HCT116 (cell line): ENCODE measurements at regions not wholly inside any gene's neighbourhood (a gene's known extent, or its start where the extent isn't known, plus 50 kb on each side); places are given as distances from the start of the nearest gene placed in this dataset.

Experiments
- ATAC-seq: fragments of 200-7000 bp; cut with Tn5 transposase; 2 replicates; pipeline ENCODE4 v1.9.1; 2020; ENCODE audit warnings: mild to moderate bottlenecking, moderate library complexity
- BruUV-seq: library from RNA; stranded (reverse); fragments of 400-500 nt; replicated peaks from 2 replicates; lab custom pipeline; 2021; lab: Mats Ljungman, UMichigan
- CTCF ChIA-PET: fragments of 300-600 bp; sonication (Branson Sonifier 250); formaldehyde crosslinking; loops from one replicate; lab custom pipeline; 2021; ENCODE audit warnings: antibody characterized with exemption; lab: Charles Lee
- POLR2A ChIA-PET: fragments of 300-600, 350-600 bp; sonication (Branson Sonifier 250); formaldehyde crosslinking; loops from one replicate; lab custom pipeline; 2021; ENCODE audit warnings: antibody characterized with exemption; lab: Charles Lee
- RAD21 ChIA-PET, 2 experiments: fragments of 300-600 bp; sonication (Branson Sonifier 250); formaldehyde crosslinking; loops; one replicate each; lab custom pipeline; 2023; ENCODE audit warnings: low total read pairs in 2 of 2; ENCODE audit not compliant: uncharacterized antibody in 2 of 2, unreplicated experiment in 2 of 2, low non-redundant PET in 1 of 2; lab: Charles Lee
- DNase-seq: peaks from one replicate; pipeline ENCODE4 v3.0.0-alpha.2; 2010; ENCODE audit warnings: low read depth, low spot score
- H2AFZ ChIP-seq: fragments of 200-600 bp; shearing (Covaris generic), sonication (generic); 2 replicates; pipeline ENCODE4 v1.6.1; 2017; ENCODE audit warnings: low read depth, mixed run types, mixed read lengths, antibody characterized with exemption, low read length; ENCODE audit not compliant: poor library complexity, severe bottlenecking
- H3K27ac ChIP-seq: 2 replicates; pipeline ENCODE4 v1.5.1; 2012; ENCODE audit warnings: low read depth, low read length
- H3K27me3 ChIP-seq: fragments of 200-600 bp; sonication (generic); 2 replicates; pipeline ENCODE4 v1.6.1; 2016; ENCODE audit warnings: mixed run types, low read length, mixed read lengths; ENCODE audit not compliant: insufficient read depth
- H3K36me3 ChIP-seq, 2 experiments: fragments of 200-500 bp in 1 of 2; fragments of 200-600 bp in 1 of 2; sonication (Bioruptor generic) in 1 of 2; sonication (generic) in 1 of 2; 2 replicates each; pipeline versions ENCODE4 v1.5.1 to v1.6.1; 2014 to 2016; ENCODE audit warnings: low read length in 2 of 2, inconsistent platforms in 1 of 2, mixed read lengths in 1 of 2, mixed run types in 1 of 2; ENCODE audit not compliant: insufficient read depth in 2 of 2, control insufficient read depth in 1 of 2
- H3K4me1 ChIP-seq, 2 experiments: fragments of 200-600 bp in 1 of 2; sonication (generic) in 1 of 2; 2 replicates each; pipeline versions ENCODE4 v1.5.1 to v1.6.1; 2012 to 2017; ENCODE audit warnings: low read length in 2 of 2, inconsistent platforms in 1 of 2, mild to moderate bottlenecking in 1 of 2, mixed read lengths in 1 of 2, mixed run types in 1 of 2, moderate library complexity in 1 of 2; ENCODE audit not compliant: insufficient read depth in 2 of 2, control insufficient read depth in 1 of 2
- H3K4me2 ChIP-seq: fragments of 200-600 bp; sonication (generic); 2 replicates; pipeline ENCODE4 v1.6.1; 2017; ENCODE audit warnings: mixed run types, low read length, mixed read lengths
- H3K4me3 ChIP-seq, 2 experiments: fragments of 200-600 bp in 1 of 2; sonication (generic) in 1 of 2; replicated peaks in 1 of 2; 2 replicates each; pipeline ENCODE4 v1.5.1; 2011 to 2016; ENCODE audit warnings: low read length in 2 of 2, control low read depth in 1 of 2, low read depth in 1 of 2, mild to moderate bottlenecking in 1 of 2, mixed read lengths in 1 of 2, mixed run types in 1 of 2
- H3K79me2 ChIP-seq: fragments of 200-600 bp; sonication (generic); 2 replicates; pipeline ENCODE4 v1.6.1; 2017; ENCODE audit warnings: mild to moderate bottlenecking, mixed run types, low read length, moderate library complexity, mixed read lengths; ENCODE audit not compliant: insufficient read depth
- H3K9ac ChIP-seq: fragments of 200-600 bp; sonication (generic); 2 replicates; pipeline ENCODE4 v1.6.1; 2016; ENCODE audit warnings: low read length, mixed read lengths
- H3K9me2 ChIP-seq: fragments of 200-600 bp; sonication (generic), shearing (Covaris generic); 2 replicates; pipeline ENCODE4 v1.6.1; 2017; ENCODE audit warnings: mixed run types, mild to moderate bottlenecking, moderate library complexity; ENCODE audit not compliant: insufficient read depth
- H3K9me3 ChIP-seq, 2 experiments: fragments of 200-500 bp in 1 of 2; fragments of 200-600 bp in 1 of 2; sonication (Bioruptor generic) in 1 of 2; sonication (generic) in 1 of 2; 2 replicates each; pipeline ENCODE4 v1.6.1; 2014 to 2017; ENCODE audit warnings: low read length in 2 of 2, mixed read lengths in 2 of 2, inconsistent platforms in 1 of 2, low read depth in 1 of 2, mild to moderate bottlenecking in 1 of 2, mixed run types in 1 of 2, moderate library complexity in 1 of 2; ENCODE audit not compliant: control insufficient read depth in 1 of 2, insufficient read depth in 1 of 2
- H4K20me1 ChIP-seq: fragments of 200-600 bp; sonication (generic), shearing (Covaris generic); 2 replicates; pipeline ENCODE4 v1.6.1; 2017; ENCODE audit warnings: mixed run types, mild to moderate bottlenecking, moderate library complexity; ENCODE audit not compliant: insufficient read depth
- EGR1 ChIP-seq: IDR thresholded peaks from 2 replicates; pipeline ENCODE4 v1.6.1; 2012; ENCODE audit warnings: low read depth
- EZH2 ChIP-seq: fragments of 200-600 bp; sonication (generic); IDR thresholded peaks from 2 replicates; pipeline ENCODE4 v1.6.1; 2017; ENCODE audit warnings: antibody characterized with exemption, mixed run types
- EZH2phosphoT487 ChIP-seq: fragments of 200-600 bp; IDR thresholded peaks from 2 replicates; pipeline ENCODE4 v1.6.1; 2018; ENCODE audit warnings: antibody characterized with exemption, borderline replicate concordance
- FOSL1 ChIP-seq: IDR thresholded peaks from 2 replicates; pipeline ENCODE4 v1.6.1; 2012; ENCODE audit warnings: low read depth
- POLR2AphosphoS5 ChIP-seq: IDR thresholded peaks from 2 replicates; pipeline ENCODE4 v1.6.1; 2011; ENCODE audit warnings: mild to moderate bottlenecking, low read depth, low read length, moderate library complexity
- RAD21 ChIP-seq: IDR thresholded peaks from 2 replicates; pipeline ENCODE4 v1.6.1; 2012; ENCODE audit warnings: low read depth, mild to moderate bottlenecking
- SIN3A ChIP-seq: IDR thresholded peaks from 2 replicates; pipeline ENCODE4 v1.6.1; 2012; ENCODE audit warnings: low read depth
- SP1 ChIP-seq: IDR thresholded peaks from 2 replicates; pipeline ENCODE4 v1.6.1; 2012; ENCODE audit warnings: low read depth
- SRF ChIP-seq: IDR thresholded peaks from 2 replicates; pipeline ENCODE4 v1.6.1; 2012; ENCODE audit warnings: low read depth
- ZNF274 ChIP-seq: fragments of 200-500 bp; sonication (Bioruptor generic); IDR thresholded peaks from 2 replicates; pipeline ENCODE4 v1.6.1; 2014; ENCODE audit warnings: mild to moderate bottlenecking, low read depth, low read length, inconsistent platforms
- intact Hi-C: fragments of 100-400 bp; cut with micrococcal nuclease; formaldehyde crosslinking; loops from 2 replicates; pipeline ENCODE4 v1.10.0; 2022
- TF ChIP-seq, protein P1 (sequence below): IDR thresholded peaks from 2 replicates; pipeline ENCODE4 v1.6.1; 2011; ENCODE audit warnings: mild to moderate bottlenecking, low read length, moderate library complexity; ENCODE audit not compliant: insufficient replicate concordance; ENCODE audit errors: extremely low read depth
- TF ChIP-seq, protein P2 (sequence below): IDR thresholded peaks from 2 replicates; pipeline ENCODE4 v1.6.1; 2012
- TF ChIP-seq, protein P3 (sequence below), 3 experiments: fragments of 200-600 bp in 1 of 3; sonication (generic) in 1 of 3; IDR thresholded peaks in 2 of 3; conservative IDR thresholded peaks in 1 of 3; 2 replicates each; pipeline ENCODE4 v1.5.1; 2012 to 2017; ENCODE audit warnings: low read depth in 2 of 3, low read length in 2 of 3, antibody characterized with exemption in 1 of 3, borderline replicate concordance in 1 of 3, control low read depth in 1 of 3, mild to moderate bottlenecking in 1 of 3, mixed read lengths in 1 of 3, mixed run types in 1 of 3, moderate library complexity in 1 of 3; ENCODE audit not compliant: insufficient read depth in 1 of 3

DNA sequence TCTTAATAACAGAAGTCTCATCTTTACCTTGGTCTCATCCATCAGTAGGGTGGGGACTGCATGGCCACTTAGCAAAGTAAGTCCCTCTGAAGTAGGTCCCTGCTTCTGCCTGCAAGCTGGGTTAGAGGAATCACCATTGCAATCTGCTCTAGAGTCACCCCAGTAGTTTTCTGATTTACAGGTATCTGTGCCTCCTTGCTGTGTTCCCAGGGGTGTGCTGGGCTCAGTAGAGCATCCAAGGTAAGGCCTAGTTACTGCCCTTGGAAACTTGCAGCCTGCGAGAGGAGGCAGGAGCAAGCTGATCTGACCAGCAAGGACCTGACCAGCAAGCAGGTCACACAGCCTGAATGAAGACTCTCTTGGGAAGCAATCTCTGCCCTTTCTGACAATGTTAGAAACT, 160.8 kb upstream of the GSC start:
- intact Hi-C loops = no loop called here
- Histone ChIP-seq H4K20me1 (no peaks in the 10 kb centered on the region), H3K79me2 (no peaks in the 10 kb centered on the region), H3K9me3 (no peaks in the 10 kb centered on the region), H3K27me3 (peaks cover 23% of the 10 kb centered on the region), H3K36me3 (no peaks in the 10 kb centered on the region), H3K9ac (no peak overlapping the region), H3K4me2 (no peak overlapping the region), H3K4me1 (no peaks in the 10 kb centered on the region), H3K27ac (no peak overlapping the region), H2AFZ (no peak overlapping the region), H3K9me2 (no peaks in the 10 kb centered on the region), H3K4me3 (no peak overlapping the region)
- DNase-seq (no peak), ATAC-seq (no peak)
- TF ChIP-seq, protein P1, sequence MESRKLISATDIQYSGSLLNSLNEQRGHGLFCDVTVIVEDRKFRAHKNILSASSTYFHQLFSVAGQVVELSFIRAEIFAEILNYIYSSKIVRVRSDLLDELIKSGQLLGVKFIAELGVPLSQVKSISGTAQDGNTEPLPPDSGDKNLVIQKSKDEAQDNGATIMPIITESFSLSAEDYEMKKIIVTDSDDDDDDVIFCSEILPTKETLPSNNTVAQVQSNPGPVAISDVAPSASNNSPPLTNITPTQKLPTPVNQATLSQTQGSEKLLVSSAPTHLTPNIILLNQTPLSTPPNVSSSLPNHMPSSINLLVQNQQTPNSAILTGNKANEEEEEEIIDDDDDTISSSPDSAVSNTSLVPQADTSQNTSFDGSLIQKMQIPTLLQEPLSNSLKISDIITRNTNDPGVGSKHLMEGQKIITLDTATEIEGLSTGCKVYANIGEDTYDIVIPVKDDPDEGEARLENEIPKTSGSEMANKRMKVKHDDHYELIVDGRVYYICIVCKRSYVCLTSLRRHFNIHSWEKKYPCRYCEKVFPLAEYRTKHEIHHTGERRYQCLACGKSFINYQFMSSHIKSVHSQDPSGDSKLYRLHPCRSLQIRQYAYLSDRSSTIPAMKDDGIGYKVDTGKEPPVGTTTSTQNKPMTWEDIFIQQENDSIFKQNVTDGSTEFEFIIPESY = no peak
- TF ChIP-seq EZH2phosphoT487 (no peak), SRF (no peak), EZH2 (no peak), FOSL1 (no peak), POLR2AphosphoS5 (no peak), ZNF274 (no peak)
- ChIA-PET RAD21 (no interaction called here), POLR2A (no interaction called here), CTCF (no interaction called here)
- BruUV-seq = no TSS peak

DNA sequence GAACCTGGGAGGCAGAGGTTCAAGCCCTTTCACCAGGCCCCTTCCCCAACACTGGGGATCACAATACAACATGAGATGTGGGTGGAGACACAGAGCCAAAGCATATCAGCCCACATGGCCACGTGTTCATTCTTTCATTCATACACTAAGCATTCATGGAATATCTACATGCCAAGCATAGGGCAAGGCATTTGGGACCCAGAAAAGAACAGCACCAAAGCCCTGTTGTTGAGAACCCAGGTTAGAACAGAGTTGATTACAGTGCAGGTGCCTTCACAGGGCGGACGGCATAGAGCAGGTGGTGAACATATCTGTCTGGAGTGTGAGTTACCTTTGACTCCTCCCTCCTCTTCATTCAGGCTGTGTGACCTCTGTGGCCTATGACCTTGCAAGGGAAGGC, 159.4 kb upstream of the GSC start:
- ChIA-PET CTCF (no interaction called here), RAD21 (no interaction called here), POLR2A (no interaction called here)
- H3K27me3 ChIP-seq = peaks cover 12% of the 10 kb centered on the region
- no peaks in the 10 kb centered on the region for H3K9me3 ChIP-seq
- no TSS peak for BruUV-seq
- no peak overlapping the region for H3K9ac ChIP-seq
- no peak for TF ChIP-seq SIN3A
- TF ChIP-seq POLR2AphosphoS5 = no peak
- no peak for TF ChIP-seq RAD21
- TF ChIP-seq EGR1 = no peak
- no peak for TF ChIP-seq SP1
- TF ChIP-seq, protein P2, sequence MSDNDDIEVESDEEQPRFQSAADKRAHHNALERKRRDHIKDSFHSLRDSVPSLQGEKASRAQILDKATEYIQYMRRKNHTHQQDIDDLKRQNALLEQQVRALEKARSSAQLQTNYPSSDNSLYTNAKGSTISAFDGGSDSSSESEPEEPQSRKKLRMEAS = no peak
- TF ChIP-seq, protein P3, sequence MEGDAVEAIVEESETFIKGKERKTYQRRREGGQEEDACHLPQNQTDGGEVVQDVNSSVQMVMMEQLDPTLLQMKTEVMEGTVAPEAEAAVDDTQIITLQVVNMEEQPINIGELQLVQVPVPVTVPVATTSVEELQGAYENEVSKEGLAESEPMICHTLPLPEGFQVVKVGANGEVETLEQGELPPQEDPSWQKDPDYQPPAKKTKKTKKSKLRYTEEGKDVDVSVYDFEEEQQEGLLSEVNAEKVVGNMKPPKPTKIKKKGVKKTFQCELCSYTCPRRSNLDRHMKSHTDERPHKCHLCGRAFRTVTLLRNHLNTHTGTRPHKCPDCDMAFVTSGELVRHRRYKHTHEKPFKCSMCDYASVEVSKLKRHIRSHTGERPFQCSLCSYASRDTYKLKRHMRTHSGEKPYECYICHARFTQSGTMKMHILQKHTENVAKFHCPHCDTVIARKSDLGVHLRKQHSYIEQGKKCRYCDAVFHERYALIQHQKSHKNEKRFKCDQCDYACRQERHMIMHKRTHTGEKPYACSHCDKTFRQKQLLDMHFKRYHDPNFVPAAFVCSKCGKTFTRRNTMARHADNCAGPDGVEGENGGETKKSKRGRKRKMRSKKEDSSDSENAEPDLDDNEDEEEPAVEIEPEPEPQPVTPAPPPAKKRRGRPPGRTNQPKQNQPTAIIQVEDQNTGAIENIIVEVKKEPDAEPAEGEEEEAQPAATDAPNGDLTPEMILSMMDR (IDR thresholded peaks at IDR 0.05 in 2 of 3, conservative IDR thresholded peaks at IDR 0.05 in 1 of 3; ENCODE audit: borderline replicate concordance in 1 of 3, insufficient read depth in 1 of 3, low read depth in 2 of 3, low read length in 2 of 3) = no peak
- TF ChIP-seq, protein P1 = no peak
- H2AFZ ChIP-seq = no peak overlapping the region
- H3K27ac ChIP-seq = no peak overlapping the region
- H3K36me3 ChIP-seq = no peaks in the 10 kb centered on the region
- no peaks in the 10 kb centered on the region for H3K79me2 ChIP-seq
- H3K4me2 ChIP-seq = no peak overlapping the region
- no peak overlapping the region for H3K4me3 ChIP-seq
- no peaks in the 10 kb centered on the region for H3K4me1 ChIP-seq
- no peaks in the 10 kb centered on the region for H4K20me1 ChIP-seq
- DNase-seq = no peak
- H3K9me2 ChIP-seq = no peaks in the 10 kb centered on the region
- intact Hi-C loops = no loop called here
- no peak for ATAC-seq
